T-helper 22 cell (primary cell): ENCODE measurements at regions not wholly inside any gene's neighbourhood (a gene's known extent, or its start where the extent isn't known, plus 50 kb on each side); places are given as distances from the start of the nearest gene placed in this dataset.
A peak's percentile ranks its signal among the peaks of the same experiment; 100 is the strongest.
"Not testable (repeated sequence)": the region's sequence is repeated elsewhere in the genome, so short reads cannot be mapped to it uniquely, and the experiment has no call there.

ENCODE experiments used
- DNase-seq: peaks from one replicate; pipeline ENCODE4 v3.0.0-alpha.2; 2020; ENCODE audit warnings: low read depth

GRCh38 chr7:67301667-67302066 is 305.0 kb downstream of the TYW1 start:
- DNase-seq = no peak

- DNase-seq = peak; percentile 95
Observed at GRCh38 chr7:67302113-67303039, 305.7 kb downstream of the TYW1 start.

- not testable (repeated sequence) for DNase-seq
Observed at GRCh38 chr7:67304846-67305245, 308.2 kb downstream of the TYW1 start.

GRCh38 chr7:67306331-67306730 is 309.7 kb downstream of the TYW1 start:
- no peak for DNase-seq

- no peak for DNase-seq
Observed at GRCh38 chr7:67309764-67310549, 313.3 kb downstream of the TYW1 start.

- DNase-seq = no peak
Observed at GRCh38 chr7:67311901-67312300, 315.3 kb downstream of the TYW1 start.

- no peak for DNase-seq
Observed at GRCh38 chr7:67313213-67313612, 316.6 kb downstream of the TYW1 start.

GRCh38 chr7:67316902-67317301 is 320.3 kb downstream of the TYW1 start:
- DNase-seq = not testable (repeated sequence)

GRCh38 chr7:67328257-67328656 is 331.6 kb downstream of the TYW1 start:
- DNase-seq = not testable (repeated sequence)

GRCh38 chr7:67335165-67335564 is 338.5 kb downstream of the TYW1 start:
- DNase-seq = not testable (repeated sequence)

GRCh38 chr7:67335663-67336062 is 339.0 kb downstream of the TYW1 start:
- DNase-seq = not testable (repeated sequence)

GRCh38 chr7:67338545-67338944 is 341.9 kb downstream of the TYW1 start:
- DNase-seq = not testable (repeated sequence)

- DNase-seq = no peak
Observed at GRCh38 chr7:67341153-67341768, 344.6 kb downstream of the TYW1 start.

- DNase-seq = no peak
Observed at GRCh38 chr7:67343114-67343513, 346.5 kb downstream of the TYW1 start.

GRCh38 chr7:67343572-67343971 is 346.9 kb downstream of the TYW1 start:
- no peak for DNase-seq

- no peak for DNase-seq
Observed at GRCh38 chr7:67344481-67345193, 348.0 kb downstream of the TYW1 start.

GRCh38 chr7:67346126-67346525 is 349.5 kb downstream of the TYW1 start:
- DNase-seq = no peak

- no peak for DNase-seq
Observed at GRCh38 chr7:67346876-67347275, 350.2 kb downstream of the TYW1 start.

- DNase-seq = no peak
Observed at GRCh38 chr7:67348171-67348570, 351.5 kb downstream of the TYW1 start.

- DNase-seq = not testable (repeated sequence)
Observed at GRCh38 chr7:67357653-67358052, 361.0 kb downstream of the TYW1 start.

- not testable (repeated sequence) for DNase-seq
Observed at GRCh38 chr7:67358316-67358715, 361.7 kb downstream of the TYW1 start.

GRCh38 chr7:67358738-67359137 is 362.1 kb downstream of the TYW1 start:
- DNase-seq = not testable (repeated sequence)
